ENCODE measurements at regions not wholly inside any gene's neighbourhood (a gene's known extent, or its start where the extent isn't known, plus 50 kb on each side); places are given as distances from the start of the nearest gene placed in this dataset.
A peak's percentile ranks its signal among the peaks of the same experiment; 100 is the strongest.
"Not testable (repeated sequence)": the region's sequence is repeated elsewhere in the genome, so short reads cannot be mapped to it uniquely, and the experiment has no call there.

GRCh38 chr2:133642791-133643191 is 74.5 kb upstream of the NCKAP5 start:
- Histone ChIP-seq H3K4me3 (replicated peaks in 1 of 4; ENCODE audit: control extremely low read depth in 1 of 4, insufficient read depth in 1 of 4, low read depth in 3 of 4, low read length in 4 of 4) (no peak overlapping the region), H3K79me2 (ENCODE audit: control insufficient read depth, insufficient read depth, low read length) (no peaks in the 10 kb centered on the region), H3K9ac (ENCODE audit: insufficient read depth, low read length) (no peak overlapping the region), H3K36me3 (ENCODE audit: control insufficient read depth, insufficient read depth, low read length) (no peaks in the 10 kb centered on the region), H3K27ac (ENCODE audit: insufficient read depth, low read length) (no peak overlapping the region), H3K9me3 (ENCODE audit: control insufficient read depth, insufficient read depth, low read depth, low read length) (no peaks in the 10 kb centered on the region), H3K4me1 (ENCODE audit: control insufficient read depth, extremely low read depth, insufficient read depth, low read length) (peaks cover 2% of the 10 kb centered on the region), H3K4me2 (ENCODE audit: extremely low read depth, insufficient read depth, low read length) (no peak overlapping the region), H2AFZ (ENCODE audit: low read length) (no peak overlapping the region), H3K27me3 (ENCODE audit: control insufficient read depth, insufficient read depth, low read length) (no peaks in the 10 kb centered on the region), H4K20me1 (ENCODE audit: control insufficient read depth, extremely low read depth, insufficient read depth, low read length) (no peaks in the 10 kb centered on the region)
- peak; percentile 45 to 70 for DNase-seq (ENCODE audit: low read depth in 2 of 2)
- TF ChIP-seq CTCF (conservative IDR thresholded peaks at IDR 0.05 in 1 of 2, IDR thresholded peaks at IDR 0.05 in 1 of 2; ENCODE audit: low read depth in 1 of 2, low read length in 2 of 2) (no peak), EZH2 (IDR thresholded peaks at IDR 0.05; ENCODE audit: low read length, missing control alignments) (no peak)

- TF ChIP-seq CTCF (conservative IDR thresholded peaks at IDR 0.05 in 1 of 2, IDR thresholded peaks at IDR 0.05 in 1 of 2; ENCODE audit: low read depth in 1 of 2, low read length in 2 of 2), result no peak
- TF ChIP-seq EZH2 (IDR thresholded peaks at IDR 0.05; ENCODE audit: low read length, missing control alignments), result no peak
- Histone ChIP-seq H3K27ac (ENCODE audit: insufficient read depth, low read length) (no peak overlapping the region), H3K9me3 (ENCODE audit: control insufficient read depth, insufficient read depth, low read depth, low read length) (no peaks in the 10 kb centered on the region), H3K4me3 (replicated peaks in 1 of 4; ENCODE audit: control extremely low read depth in 1 of 4, insufficient read depth in 1 of 4, low read depth in 3 of 4, low read length in 4 of 4) (no peak overlapping the region), H3K4me2 (ENCODE audit: extremely low read depth, insufficient read depth, low read length) (no peak overlapping the region), H4K20me1 (ENCODE audit: control insufficient read depth, extremely low read depth, insufficient read depth, low read length) (no peaks in the 10 kb centered on the region), H3K79me2 (ENCODE audit: control insufficient read depth, insufficient read depth, low read length) (no peaks in the 10 kb centered on the region), H3K27me3 (ENCODE audit: control insufficient read depth, insufficient read depth, low read length) (no peaks in the 10 kb centered on the region), H2AFZ (ENCODE audit: low read length) (no peak overlapping the region), H3K4me1 (ENCODE audit: control insufficient read depth, extremely low read depth, insufficient read depth, low read length) (peaks cover 2% of the 10 kb centered on the region), H3K36me3 (ENCODE audit: control insufficient read depth, insufficient read depth, low read length) (no peaks in the 10 kb centered on the region), H3K9ac (ENCODE audit: insufficient read depth, low read length) (no peak overlapping the region)
- no peak for DNase-seq (ENCODE audit: low read depth in 2 of 2)
Measured at GRCh38 chr2:133643863-133644262, 75.6 kb upstream of the NCKAP5 start.

GRCh38 chr2:133644846-133645245 is 76.6 kb upstream of the NCKAP5 start:
- Histone ChIP-seq H3K27me3 (ENCODE audit: control insufficient read depth, insufficient read depth, low read length) (no peaks in the 10 kb centered on the region), H3K27ac (ENCODE audit: insufficient read depth, low read length) (no peak overlapping the region), H3K9ac (ENCODE audit: insufficient read depth, low read length) (no peak overlapping the region), H3K79me2 (ENCODE audit: control insufficient read depth, insufficient read depth, low read length) (no peaks in the 10 kb centered on the region), H2AFZ (ENCODE audit: low read length) (no peak overlapping the region), H3K4me1 (ENCODE audit: control insufficient read depth, extremely low read depth, insufficient read depth, low read length) (peaks cover 2% of the 10 kb centered on the region), H3K9me3 (ENCODE audit: control insufficient read depth, insufficient read depth, low read depth, low read length) (no peaks in the 10 kb centered on the region), H3K4me3 (replicated peaks in 1 of 4; ENCODE audit: control extremely low read depth in 1 of 4, insufficient read depth in 1 of 4, low read depth in 3 of 4, low read length in 4 of 4) (no peak overlapping the region), H3K4me2 (ENCODE audit: extremely low read depth, insufficient read depth, low read length) (no peak overlapping the region), H3K36me3 (ENCODE audit: control insufficient read depth, insufficient read depth, low read length) (no peaks in the 10 kb centered on the region), H4K20me1 (ENCODE audit: control insufficient read depth, extremely low read depth, insufficient read depth, low read length) (no peaks in the 10 kb centered on the region)
- no peak for TF ChIP-seq EZH2 (IDR thresholded peaks at IDR 0.05; ENCODE audit: low read length, missing control alignments)
- no peak for TF ChIP-seq CTCF (conservative IDR thresholded peaks at IDR 0.05 in 1 of 2, IDR thresholded peaks at IDR 0.05 in 1 of 2; ENCODE audit: low read depth in 1 of 2, low read length in 2 of 2)
- no peak for DNase-seq (ENCODE audit: low read depth in 2 of 2)

- H3K9ac ChIP-seq (ENCODE audit: insufficient read depth, low read length); H3K79me2 ChIP-seq (ENCODE audit: control insufficient read depth, insufficient read depth, low read length); H3K27ac ChIP-seq (ENCODE audit: insufficient read depth, low read length); H3K9me3 ChIP-seq (ENCODE audit: control insufficient read depth, insufficient read depth, low read depth, low read length); DNase-seq (ENCODE audit: low read depth in 2 of 2); H3K4me2 ChIP-seq (ENCODE audit: extremely low read depth, insufficient read depth, low read length); H3K36me3 ChIP-seq (ENCODE audit: control insufficient read depth, insufficient read depth, low read length); H3K4me1 ChIP-seq (ENCODE audit: control insufficient read depth, extremely low read depth, insufficient read depth, low read length); H4K20me1 ChIP-seq (ENCODE audit: control insufficient read depth, extremely low read depth, insufficient read depth, low read length); H3K4me3 ChIP-seq (replicated peaks in 1 of 4; ENCODE audit: control extremely low read depth in 1 of 4, insufficient read depth in 1 of 4, low read depth in 3 of 4, low read length in 4 of 4); H3K27me3 ChIP-seq (ENCODE audit: control insufficient read depth, insufficient read depth, low read length); H2AFZ ChIP-seq (ENCODE audit: low read length): not testable (repeated sequence)
Measured at GRCh38 chr2:133647386-133647785, 79.1 kb upstream of the NCKAP5 start.
